KBM-7 (cell line): ENCODE measurements at regions not wholly inside any gene's neighbourhood (a gene's known extent, or its start where the extent isn't known, plus 50 kb on each side); places are given as distances from the start of the nearest gene placed in this dataset.
A peak's percentile ranks its signal among the peaks of the same experiment; 100 is the strongest.
"Not testable (repeated sequence)": the region's sequence is repeated elsewhere in the genome, so short reads cannot be mapped to it uniquely, and the experiment has no call there.

Source experiments
- DNase-seq: peaks from one replicate; pipeline ENCODE4 v3.0.0-alpha.2; 2015
- in situ Hi-C: fragments of 300-500 bp; cut with MboI; formaldehyde crosslinking; loops from 2 replicates; pipeline ENCODE4 v1.14.3; 2020; ENCODE audit warnings: low sequenced_read_pairs, low pct_unique_long_range_greater_than_20kb, mixed read lengths

- in situ Hi-C loops, DNase-seq: not testable (repeated sequence)
Observed at GRCh38 chr4:3984796-3985195, 218.6 kb downstream of the ADRA2C start.

DNA sequence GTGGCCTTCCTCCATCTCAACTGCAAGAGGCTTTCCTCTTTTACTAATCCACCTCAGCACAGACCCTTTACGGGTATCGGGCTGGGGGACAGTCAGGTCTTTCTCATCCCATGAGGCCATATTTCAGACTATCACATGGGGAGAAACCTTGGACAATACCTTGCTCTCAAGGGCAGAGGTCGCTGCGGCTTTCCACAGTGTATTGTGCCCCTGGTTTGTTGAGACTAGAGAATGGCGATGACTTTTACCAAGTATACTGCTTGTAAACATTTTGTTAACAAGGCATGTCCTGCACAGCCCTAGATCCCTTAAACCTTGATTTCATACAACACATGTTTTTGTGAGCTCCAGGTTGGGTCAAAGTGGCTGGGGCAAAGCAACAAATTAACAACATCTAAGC is 220.2 kb downstream of the ADRA2C start:
- DNase-seq, in situ Hi-C loops: not testable (repeated sequence)

GRCh38 chr4:3997386-3997785 is 229.3 kb downstream of the OTOP1 start:
- in situ Hi-C loops, DNase-seq: not testable (repeated sequence)

- in situ Hi-C loops, DNase-seq: not testable (repeated sequence)
Observed at GRCh38 chr4:4004036-4004435, 222.7 kb downstream of the OTOP1 start.

DNA sequence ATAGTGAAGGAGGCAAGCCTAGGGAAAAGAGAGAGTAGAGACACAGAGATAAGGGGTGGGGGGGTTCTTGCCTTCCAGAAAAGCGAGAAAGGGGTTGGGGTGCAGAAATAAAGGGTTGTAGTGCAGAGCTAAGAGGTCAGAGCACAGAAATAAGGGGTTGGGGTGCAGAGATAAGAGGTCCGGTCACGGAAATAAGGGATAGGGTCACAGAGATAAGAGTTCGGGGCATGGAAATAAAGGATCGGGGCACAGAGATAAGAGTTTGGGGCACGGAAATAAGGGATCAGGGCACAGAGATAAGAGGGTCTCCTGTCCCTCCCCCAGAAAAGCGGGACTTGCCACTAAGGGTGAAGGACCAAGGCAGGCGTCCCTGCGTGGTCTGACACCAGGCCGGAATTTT is 222.0 kb downstream of the OTOP1 start:
- DNase-seq, in situ Hi-C loops: not testable (repeated sequence)

- in situ Hi-C loops, DNase-seq: not testable (repeated sequence)
Observed at GRCh38 chr4:4006356-4006755, 220.4 kb downstream of the OTOP1 start.

GRCh38 chr4:4019071-4019470 is 207.7 kb downstream of the OTOP1 start:
- in situ Hi-C loops, DNase-seq: not testable (repeated sequence)

- DNase-seq, in situ Hi-C loops: not testable (repeated sequence)
Observed at GRCh38 chr4:4021161-4021560, 205.6 kb downstream of the OTOP1 start.

DNA sequence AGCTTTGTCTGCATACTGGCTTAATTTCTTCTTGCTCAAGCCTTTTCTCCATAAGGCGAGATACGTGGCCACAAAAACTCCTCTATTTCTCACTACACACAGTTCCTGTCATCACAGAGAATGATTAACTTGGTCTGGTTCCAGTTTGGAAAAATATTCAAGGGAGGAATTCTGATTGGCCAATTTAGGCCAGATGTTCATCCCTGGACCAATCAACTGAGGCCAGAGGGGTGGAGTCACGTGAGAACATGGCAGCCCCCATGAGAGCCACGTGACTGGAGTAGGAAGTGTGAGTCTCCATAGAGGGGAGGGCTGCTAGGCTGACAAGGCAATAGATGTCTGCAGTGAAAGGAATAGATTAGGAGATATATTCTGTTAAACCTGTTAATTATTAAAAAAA is 200.0 kb downstream of the OTOP1 start:
- peak; percentile 15 for DNase-seq
- in situ Hi-C loops = not testable (repeated sequence)

- DNase-seq, in situ Hi-C loops: not testable (repeated sequence)
Observed at GRCh38 chr4:4028752-4029151, 198.0 kb downstream of the OTOP1 start.

DNA sequence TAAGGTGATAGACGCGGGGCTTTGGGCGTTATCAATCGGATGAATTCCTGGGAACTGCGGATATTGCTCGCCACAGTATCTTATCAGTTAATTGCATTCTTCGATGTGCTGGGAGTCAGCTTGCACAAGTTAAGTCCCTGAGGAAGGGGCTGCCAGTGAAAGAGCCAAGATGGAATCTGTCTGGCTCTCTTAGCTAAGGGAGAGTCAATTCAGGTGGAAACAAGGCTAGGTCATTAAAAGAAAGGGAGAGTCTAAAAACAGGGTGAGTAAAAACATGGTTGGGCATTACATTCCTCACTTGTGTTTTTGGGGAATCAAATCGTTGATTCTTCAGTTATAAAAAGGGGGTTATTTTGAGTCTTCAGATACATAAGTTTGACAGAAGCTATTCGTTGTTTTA is 196.2 kb downstream of the OTOP1 start:
- in situ Hi-C loops, DNase-seq: not testable (repeated sequence)

DNA sequence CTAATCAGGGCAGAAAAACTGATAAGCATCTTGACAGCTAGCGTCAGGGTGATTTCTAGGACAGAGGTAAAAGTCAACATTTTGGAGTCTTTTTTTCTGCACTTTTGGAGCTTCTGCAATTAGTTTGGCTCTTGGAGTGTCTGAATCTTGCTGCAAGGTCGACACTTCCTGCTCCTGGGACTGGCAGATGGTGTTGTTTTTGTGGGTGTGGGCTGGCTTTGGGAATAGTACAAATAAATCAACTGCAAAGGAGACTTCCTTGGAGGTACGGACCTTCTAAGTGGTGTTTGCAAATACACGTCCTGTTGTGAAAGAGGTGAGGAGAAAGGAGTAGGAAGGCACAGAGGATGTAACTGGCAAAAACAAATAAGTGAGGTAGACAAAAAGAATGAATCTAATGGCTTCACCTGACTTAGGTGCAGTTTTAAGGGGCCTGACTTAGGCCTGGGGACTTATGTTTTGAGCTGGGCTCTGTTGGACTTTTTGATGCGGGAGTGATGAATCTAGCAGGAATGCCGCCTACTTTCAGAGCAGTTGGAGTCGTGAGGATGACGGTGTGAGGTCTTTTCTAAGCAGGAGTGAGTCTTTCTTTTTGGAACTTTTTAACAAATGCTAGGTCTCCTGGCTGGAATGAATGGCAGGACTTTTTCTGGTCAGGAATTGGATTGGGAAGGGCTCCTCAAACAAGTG is 195.1 kb downstream of the OTOP1 start:
- DNase-seq, in situ Hi-C loops: not testable (repeated sequence)

GRCh38 chr4:4032364-4032763 is 194.4 kb downstream of the OTOP1 start:
- in situ Hi-C loops, DNase-seq: not testable (repeated sequence)

- DNase-seq, in situ Hi-C loops: not testable (repeated sequence)
Observed at GRCh38 chr4:4032801-4033605, 193.7 kb downstream of the OTOP1 start.

DNA sequence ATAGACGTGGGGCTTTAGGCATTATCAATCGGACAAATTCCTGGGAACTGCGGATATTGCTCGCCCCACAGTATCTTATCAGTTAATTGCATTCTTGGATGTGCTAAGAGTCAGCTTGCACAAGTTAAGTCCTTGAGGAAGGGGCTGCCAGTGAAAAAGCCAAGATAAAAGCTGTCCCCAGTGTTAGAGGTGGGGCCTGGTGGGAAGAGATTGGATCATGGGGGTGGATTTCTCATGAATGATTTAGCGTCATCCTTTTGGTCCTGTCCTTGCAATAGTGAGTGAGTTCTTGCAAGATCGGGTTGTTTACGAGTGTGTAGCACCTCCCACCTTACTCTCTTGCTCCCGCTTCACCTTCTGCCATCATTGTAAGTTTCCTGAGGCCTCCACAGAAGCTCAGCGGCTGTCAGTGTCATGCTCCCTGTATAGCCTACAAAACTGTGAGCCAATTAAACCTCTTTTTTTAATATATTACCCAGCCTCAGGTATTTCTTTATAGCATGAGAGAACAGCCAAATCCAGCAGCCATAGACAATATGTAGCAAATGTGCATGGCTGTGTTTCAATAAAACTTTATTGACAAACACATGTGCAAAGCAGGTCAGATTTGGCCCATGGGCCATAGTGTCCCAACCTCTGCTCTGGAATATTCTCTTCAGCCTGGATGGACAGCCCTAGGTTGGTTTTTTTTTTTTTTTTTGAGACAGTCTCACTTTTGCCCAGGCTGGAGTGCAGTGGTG is 189.2 kb downstream of the OTOP1 start:
- DNase-seq, in situ Hi-C loops: not testable (repeated sequence)

DNA sequence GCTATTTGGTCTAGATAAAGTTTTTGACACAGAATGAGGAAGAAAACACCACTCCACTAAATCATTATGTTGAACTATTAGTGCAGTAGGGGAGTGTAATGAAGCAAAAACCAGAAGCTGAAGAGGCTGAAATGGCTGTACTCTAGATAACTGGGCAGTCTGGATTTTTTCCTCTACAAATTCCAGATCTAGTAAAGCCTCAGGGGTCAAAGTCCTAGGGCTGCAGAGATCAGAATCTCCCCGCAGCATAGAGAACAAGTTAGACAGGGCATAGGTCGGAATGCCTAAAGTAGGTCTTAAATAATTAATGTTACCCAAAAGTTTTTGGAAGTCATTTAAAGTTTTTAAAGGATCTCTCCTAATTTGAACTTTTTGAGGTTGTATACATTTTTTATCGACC is 180.9 kb downstream of the OTOP1 start:
- DNase-seq, in situ Hi-C loops: not testable (repeated sequence)

DNA sequence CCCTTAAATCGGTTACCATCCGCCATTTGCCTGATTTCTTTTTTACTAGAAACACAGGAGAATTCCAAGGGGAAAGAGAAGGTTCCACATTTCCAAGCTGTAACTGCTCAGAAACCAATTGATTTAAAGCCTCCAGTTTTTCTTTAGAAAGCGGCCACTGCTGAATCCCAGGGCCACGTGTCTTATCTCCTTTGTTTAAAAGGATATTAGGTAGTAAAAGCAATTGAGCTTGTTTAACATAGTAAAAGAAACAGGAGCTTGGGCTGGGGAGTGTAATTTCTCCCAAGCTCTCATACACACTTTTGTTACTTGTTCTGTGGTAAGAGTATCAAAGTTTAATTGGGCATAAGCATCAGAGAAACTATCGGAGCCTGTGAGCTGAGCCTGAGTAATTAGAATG is 180.0 kb downstream of the OTOP1 start:
- in situ Hi-C loops, DNase-seq: not testable (repeated sequence)

DNA sequence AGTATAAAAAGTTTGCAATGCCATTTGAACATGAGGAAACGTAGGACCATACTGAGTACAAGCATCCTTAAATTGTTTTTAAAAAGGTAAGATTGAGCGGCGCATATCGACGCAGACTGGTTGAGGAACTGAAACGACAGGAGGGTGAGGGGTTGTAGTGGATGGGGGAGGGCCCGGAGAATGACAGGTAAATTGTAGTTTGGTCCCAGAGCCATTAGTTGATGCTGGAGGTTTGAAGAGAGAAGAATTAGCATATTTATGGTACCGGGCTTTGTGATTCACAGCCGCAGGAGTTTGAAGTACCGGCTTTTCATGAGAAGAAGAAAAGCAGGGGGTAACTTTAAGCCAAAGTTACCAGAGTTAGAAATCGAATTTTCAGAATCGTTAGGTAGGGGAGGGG is 179.5 kb downstream of the OTOP1 start:
- DNase-seq, in situ Hi-C loops: not testable (repeated sequence)

GRCh38 chr4:4048227-4048626 is 178.5 kb downstream of the OTOP1 start:
- in situ Hi-C loops, DNase-seq: not testable (repeated sequence)
